ENCODE measurements at regions not wholly inside any gene's neighbourhood (a gene's known extent, or its start where the extent isn't known, plus 50 kb on each side); places are given as distances from the start of the nearest gene placed in this dataset.

GRCh38 chr20:6693178-6693807 is 74.2 kb upstream of the BMP2 start:
- DNase-seq = no peak

GRCh38 chr20:6692566-6693173 is 74.8 kb upstream of the BMP2 start:
- no peak for DNase-seq

GRCh38 chr20:6691516-6691915 is 76.0 kb upstream of the BMP2 start:
- DNase-seq = no peak

GRCh38 chr20:6689339-6689973 is 78.0 kb upstream of the BMP2 start:
- no peak for DNase-seq

GRCh38 chr20:6686171-6686570 is 81.3 kb upstream of the BMP2 start:
- DNase-seq = no peak

- DNase-seq = no peak
Measured at GRCh38 chr20:6685626-6686025, 81.9 kb upstream of the BMP2 start.

- no peak for DNase-seq
Measured at GRCh38 chr20:6685181-6685582, 82.3 kb upstream of the BMP2 start.

- DNase-seq = no peak
Measured at GRCh38 chr20:6683021-6683977, 84.2 kb upstream of the BMP2 start.

- no peak for DNase-seq
Measured at GRCh38 chr20:6680854-6681253, 86.6 kb upstream of the BMP2 start.

GRCh38 chr20:6680441-6680840 is 87.0 kb upstream of the BMP2 start:
- DNase-seq = no peak

- DNase-seq = no peak
Measured at GRCh38 chr20:6679086-6679485, 88.4 kb upstream of the BMP2 start.

- no peak for DNase-seq
Measured at GRCh38 chr20:6678101-6678500, 89.4 kb upstream of the BMP2 start.

- no peak for DNase-seq
Measured at GRCh38 chr20:6674831-6675230, 92.7 kb upstream of the BMP2 start.

- no peak for DNase-seq
Measured at GRCh38 chr20:6673071-6673470, 94.4 kb upstream of the BMP2 start.

GRCh38 chr20:6671829-6672228 is 95.7 kb upstream of the BMP2 start:
- no peak for DNase-seq

- DNase-seq = no peak
Measured at GRCh38 chr20:6668546-6668945, 98.9 kb upstream of the BMP2 start.

GRCh38 chr20:6665621-6666355 is 101.7 kb upstream of the BMP2 start:
- DNase-seq = no peak

GRCh38 chr20:6665161-6665560 is 102.3 kb upstream of the BMP2 start:
- DNase-seq = no peak

- no peak for DNase-seq
Measured at GRCh38 chr20:6664574-6664973, 102.9 kb upstream of the BMP2 start.

GRCh38 chr20:6663751-6664388 is 103.6 kb upstream of the BMP2 start:
- no peak for DNase-seq

- no peak for DNase-seq
Measured at GRCh38 chr20:6663104-6663503, 104.4 kb upstream of the BMP2 start.
